A549 (cell line): ENCODE measurements at regions not wholly inside any gene's neighbourhood (a gene's known extent, or its start where the extent isn't known, plus 50 kb on each side); places are given as distances from the start of the nearest gene placed in this dataset.

Experiments used
- ATAC-seq, 2 experiments: fragments of 200-7000 bp in 1 of 2; fragments of >200 bp in 1 of 2; cut with Nextera tagmentation in 1 of 2; cut with Tn5 transposase in 1 of 2; 3 replicates each; pipeline versions ENCODE4 v1.8.0 to v1.9.1; 2018 to 2020; ENCODE audit warnings: mild to moderate bottlenecking in 1 of 2, moderate library complexity in 1 of 2
- CTCF ChIA-PET: fragments of 300-600 bp; sonication (Branson Sonifier 250); formaldehyde crosslinking; extraction: SDS; loops from one replicate; lab custom pipeline; 2021; ENCODE audit warnings: antibody characterized with exemption, inconsistent platforms; lab: Yijun Ruan, JAX
- POLR2A ChIA-PET: fragments of 350-600 bp; formaldehyde crosslinking; extraction: SDS; loops from one replicate; lab custom pipeline; 2021; ENCODE audit warnings: antibody characterized with exemption, inconsistent platforms; lab: Yijun Ruan, JAX
- DNase-seq, 2 experiments: peaks; one replicate each; pipeline versions ENCODE4 v3.0.0 to v3.0.0-alpha.2; 2011 to 2016; ENCODE audit warnings: low read depth in 1 of 2, low spot score in 1 of 2
- FAIRE-seq: peaks from 2 replicates; lab custom pipeline; 2011; peaks lifted over from hg19 to GRCh38; lab: Jason Lieb, UNC
- H3K27ac ChIP-seq, 2 experiments: fragments of >200 bp; sonication (Bioruptor Twin); formaldehyde crosslinking; 3 replicates each; pipeline ENCODE4 v1.5.1; 2016 to 2017
- H3K4me1 ChIP-seq: fragments of >200 bp; sonication (Bioruptor Twin); formaldehyde crosslinking; 3 replicates; pipeline ENCODE4 v1.6.1; 2016
- H3K4me2 ChIP-seq: fragments of >200 bp; sonication (Bioruptor Twin); formaldehyde crosslinking; 3 replicates; pipeline ENCODE4 v1.6.1; 2016
- H3K4me3 ChIP-seq: fragments of >200 bp; sonication (Bioruptor Twin); formaldehyde crosslinking; 3 replicates; pipeline ENCODE4 v1.5.1; 2016
- H3K9me3 ChIP-seq: fragments of >200 bp; sonication (Bioruptor Twin); formaldehyde crosslinking; 3 replicates; pipeline ENCODE4 v1.6.1; 2016
- CBX2 ChIP-seq: fragments of 200-600 bp; sonication (generic); IDR thresholded peaks from 2 replicates; pipeline ENCODE4 v1.6.1; 2016; ENCODE audit warnings: low read depth, mild to moderate bottlenecking, borderline replicate concordance
- CTCF ChIP-seq: fragments of >200 bp; sonication (Bioruptor Twin); formaldehyde crosslinking; IDR thresholded peaks from 3 replicates; pipeline ENCODE4 v1.5.1; 2016
- FOSB ChIP-seq: fragments of 250-450 bp; sonication (Bioruptor Pico); IDR thresholded peaks from 2 replicates; pipeline ENCODE4 v1.5.0; 2020; ENCODE audit warnings: mild to moderate bottlenecking, moderate library complexity
- FOSL2 ChIP-seq, 2 experiments: fragments of 450-650 bp in 1 of 2; fragments of >200 bp in 1 of 2; sonication (Bioruptor Twin) in 1 of 2; formaldehyde crosslinking; IDR thresholded peaks; 2 replicates each; pipeline versions ENCODE4 v1.5.0 to v1.6.1; 2016 to 2020; ENCODE audit warnings: mild to moderate bottlenecking in 1 of 2, moderate library complexity in 1 of 2
- GATA3 ChIP-seq: IDR thresholded peaks from 2 replicates; pipeline ENCODE4 v1.6.1; 2012; ENCODE audit warnings: borderline replicate concordance
- HOXB13 ChIP-seq: fragments of 250-450 bp; sonication (Bioruptor Pico); IDR thresholded peaks from 2 replicates; pipeline ENCODE4 v1.5.0; 2020; ENCODE audit warnings: low read depth, mild to moderate bottlenecking, moderate library complexity
- KDM5A ChIP-seq: fragments of 200-600 bp; sonication (generic); IDR thresholded peaks from 2 replicates; pipeline ENCODE4 v1.6.1; 2016; ENCODE audit warnings: antibody characterized with exemption, mild to moderate bottlenecking
- MYC ChIP-seq: IDR thresholded peaks from 2 replicates; pipeline ENCODE4 v1.6.1; 2012; ENCODE audit warnings: mild to moderate bottlenecking, inconsistent platforms, low read length, improper control_type of control experiment, borderline replicate concordance
- POLR2AphosphoS2 ChIP-seq: conservative IDR thresholded peaks from 2 replicates; pipeline ENCODE4 v1.6.1; 2012; ENCODE audit warnings: low read length, improper control_type of control experiment, inconsistent platforms
- RARB ChIP-seq: fragments of 250-450 bp; sonication (Bioruptor Pico); IDR thresholded peaks from 2 replicates; pipeline ENCODE4 v1.8.0; 2021; ENCODE audit warnings: mild to moderate bottlenecking, moderate library complexity
- USF2 ChIP-seq: fragments of 450-650 bp; IDR thresholded peaks from 2 replicates; pipeline ENCODE4 v1.6.1; 2014; ENCODE audit warnings: antibody characterized with exemption
- ZC3H11A ChIP-seq: fragments of 450-650 bp; IDR thresholded peaks from 2 replicates; pipeline ENCODE4 v1.6.1; 2014; ENCODE audit warnings: antibody characterized with exemption, mild to moderate bottlenecking
- ZFP36 ChIP-seq: fragments of 450-650 bp; IDR thresholded peaks from 2 replicates; pipeline ENCODE4 v1.6.1; 2014; ENCODE audit warnings: borderline replicate concordance; ENCODE audit not compliant: partially characterized antibody
- ZNF302 ChIP-seq: fragments of 250-450 bp; sonication (Bioruptor Pico); IDR thresholded peaks from 2 replicates; pipeline ENCODE4 v1.9.0; 2021; ENCODE audit warnings: inconsistent platforms, mild to moderate bottlenecking, moderate library complexity
- ZSCAN20 ChIP-seq: fragments of 250-450 bp; sonication (Bioruptor Pico); IDR thresholded peaks from 2 replicates; pipeline ENCODE4 v1.8.0; 2022; ENCODE audit warnings: mild to moderate bottlenecking, moderate library complexity
- WGBS: methylation state at CpG from one replicate; pipeline ENCODE4 v1.1.6; 2017; ENCODE audit errors: missing lambda C conversion rate; 5-methylcytosine and 5-hydroxymethylcytosine counted together

- H3K4me3 ChIP-seq, result no peak overlapping the region
- no peak for TF ChIP-seq RARB (CRISPR knock-in tag)
- TF ChIP-seq CBX2, result no peak
- no peak for TF ChIP-seq GATA3
- TF ChIP-seq KDM5A, result no peak
- CTCF ChIA-PET, result interaction anchor here (0.6 to 3.1 kb wide), 12 partner anchors 9 to 1085 kb away, joined by 3 to 11 read pairs (median 4); no protein-coding TSS in a partner anchor
- no peak overlapping the region for H3K27ac ChIP-seq
- POLR2A ChIA-PET, result no interaction called here
- no peak for ATAC-seq
- FAIRE-seq, result no peak
- no peak overlapping the region for H3K4me2 ChIP-seq
- no peaks in the 10 kb centered on the region for H3K4me1 ChIP-seq
- 76% methylated on average over 2 of the region's 2 CpGs for WGBS
- DNase-seq, result no peak
- no peaks in the 10 kb centered on the region for H3K9me3 ChIP-seq
Measured at GRCh38 chr15:70562906-70563305, 200.5 kb downstream of the UACA start.

GRCh38 chr15:70561885-70562284 lies 201.5 kb downstream of the UACA start:
- no peak for TF ChIP-seq CTCF
- TF ChIP-seq MYC, result no peak
- DNase-seq, result no peak
- no peak overlapping the region for H3K4me2 ChIP-seq
- WGBS, result 84% methylated on average over 7 of the region's 7 CpGs
- no peaks in the 10 kb centered on the region for H3K4me1 ChIP-seq
- H3K4me3 ChIP-seq, result no peak overlapping the region
- no peak overlapping the region for H3K27ac ChIP-seq
- no peaks in the 10 kb centered on the region for H3K9me3 ChIP-seq
- POLR2A ChIA-PET, result no interaction called here
- no peak for ATAC-seq
- CTCF ChIA-PET, result interaction anchor here (0.6 to 3.1 kb wide), 8 partner anchors 10 to 94 kb away, joined by 3 to 11 read pairs (median 6); no protein-coding TSS in a partner anchor
- FAIRE-seq, result no peak

GRCh38 chr15:70560617-70561328 lies 202.6 kb downstream of the UACA start:
- FAIRE-seq (no peak), DNase-seq (no peak), ATAC-seq (no peak)
- no peak overlapping the region for H3K4me3 ChIP-seq
- no peak overlapping the region for H3K27ac ChIP-seq
- no peak overlapping the region for H3K4me2 ChIP-seq
- CTCF ChIA-PET, result interaction anchor here (2.1 kb wide), 1 partner anchor 24 kb away, joined by 7 read pairs; no protein-coding TSS in a partner anchor
- no peaks in the 10 kb centered on the region for H3K9me3 ChIP-seq
- TF ChIP-seq HOXB13 (CRISPR knock-in tag) (no peak), CBX2 (no peak), USF2 (no peak), RARB (CRISPR knock-in tag) (no peak), ZSCAN20 (CRISPR knock-in tag) (no peak), ZFP36 (no peak), FOSL2 (IDR thresholded peaks at IDR 0.05) (no peak), FOSL2 (CRISPR knock-in tag; IDR thresholded peaks at IDR 0.05) (no peak)
- H3K4me1 ChIP-seq, result no peaks in the 10 kb centered on the region
- POLR2A ChIA-PET, result no interaction called here
- 84% methylated on average over 4 of the region's 4 CpGs for WGBS

GRCh38 chr15:70559265-70560239 lies 203.8 kb downstream of the UACA start:
- WGBS, result 85% methylated on average over 20 of the region's 20 CpGs
- no peak overlapping the region for H3K4me2 ChIP-seq
- CTCF ChIA-PET, result interaction anchor here (0.6 to 1.4 kb wide), 3 partner anchors 9 to 26 kb away, joined by 4 to 6 read pairs (median 4); no protein-coding TSS in a partner anchor

More at GRCh38 chr15:70559265-70560239, 203.8 kb downstream of the UACA start:
- DNase-seq (no peak), ATAC-seq (no peak), FAIRE-seq (no peak)
- Histone ChIP-seq H3K9me3 (no peaks in the 10 kb centered on the region), H3K4me3 (no peak overlapping the region), H3K27ac (no peak overlapping the region), H3K4me1 (no peaks in the 10 kb centered on the region)
- POLR2A ChIA-PET, result no interaction called here
- TF ChIP-seq ZNF302 (CRISPR knock-in tag), result no peak
- no peak for TF ChIP-seq GATA3
- no peak for TF ChIP-seq HOXB13 (CRISPR knock-in tag)
- TF ChIP-seq ZC3H11A, result no peak
- TF ChIP-seq USF2, result no peak
- no peak for TF ChIP-seq FOSB (CRISPR knock-in tag)
- TF ChIP-seq POLR2AphosphoS2, result no peak
